HEK293 (cell line): ENCODE measurements at regions not wholly inside any gene's neighbourhood (a gene's known extent, or its start where the extent isn't known, plus 50 kb on each side); places are given as distances from the start of the nearest gene placed in this dataset.

Experiments used
- OSR2 ChIP-seq: fragments of 450-650 bp; formaldehyde crosslinking; IDR thresholded peaks from 2 replicates; pipeline ENCODE4 v1.5.1; 2016; ENCODE audit warnings: missing biosample characterization, missing genetic modification characterization
- ZFP3 ChIP-seq: fragments of 450-650 bp; formaldehyde crosslinking; IDR thresholded peaks from 2 replicates; pipeline ENCODE4 v1.5.1; 2016; ENCODE audit warnings: low read depth, missing biosample characterization, missing genetic modification characterization
- ZNF221 ChIP-seq: fragments of 450-650 bp; formaldehyde crosslinking; IDR thresholded peaks from 2 replicates; pipeline ENCODE4 v1.5.1; 2017; ENCODE audit warnings: missing biosample characterization, missing genetic modification characterization, borderline replicate concordance
- ZNF585B ChIP-seq: fragments of 450-650 bp; formaldehyde crosslinking; IDR thresholded peaks from 2 replicates; pipeline ENCODE4 v1.5.1; 2016; ENCODE audit warnings: missing biosample characterization, missing genetic modification characterization
- ZNF768 ChIP-seq: fragments of 450-650 bp; formaldehyde crosslinking; IDR thresholded peaks from 2 replicates; pipeline ENCODE4 v1.5.1; 2018; ENCODE audit warnings: missing biosample characterization, mild to moderate bottlenecking, missing genetic modification characterization
- TF ChIP-seq, protein P1 (sequence below): fragments of 450-650 bp; formaldehyde crosslinking; IDR thresholded peaks from 2 replicates; pipeline ENCODE4 v1.5.1; 2016; ENCODE audit warnings: missing biosample characterization, missing genetic modification characterization
- TF ChIP-seq, protein P2 (sequence below): fragments of 450-650 bp; formaldehyde crosslinking; IDR thresholded peaks from 2 replicates; pipeline ENCODE4 v1.5.1; 2016; ENCODE audit warnings: missing biosample characterization, missing genetic modification characterization
- TF ChIP-seq, protein P3 (sequence below): fragments of 450-650 bp; formaldehyde crosslinking; IDR thresholded peaks from 2 replicates; pipeline ENCODE4 v1.5.1; 2016; ENCODE audit warnings: missing biosample characterization, missing genetic modification characterization
- TF ChIP-seq, protein P4 (sequence below): fragments of 450-650 bp; formaldehyde crosslinking; IDR thresholded peaks from 2 replicates; pipeline ENCODE4 v1.5.1; 2016; ENCODE audit warnings: missing biosample characterization, missing genetic modification characterization, low read depth
- TF ChIP-seq, protein P5 (sequence below): fragments of 450-650 bp; formaldehyde crosslinking; IDR thresholded peaks from 2 replicates; pipeline ENCODE4 v1.5.1; 2016; ENCODE audit warnings: missing biosample characterization, missing genetic modification characterization

DNA sequence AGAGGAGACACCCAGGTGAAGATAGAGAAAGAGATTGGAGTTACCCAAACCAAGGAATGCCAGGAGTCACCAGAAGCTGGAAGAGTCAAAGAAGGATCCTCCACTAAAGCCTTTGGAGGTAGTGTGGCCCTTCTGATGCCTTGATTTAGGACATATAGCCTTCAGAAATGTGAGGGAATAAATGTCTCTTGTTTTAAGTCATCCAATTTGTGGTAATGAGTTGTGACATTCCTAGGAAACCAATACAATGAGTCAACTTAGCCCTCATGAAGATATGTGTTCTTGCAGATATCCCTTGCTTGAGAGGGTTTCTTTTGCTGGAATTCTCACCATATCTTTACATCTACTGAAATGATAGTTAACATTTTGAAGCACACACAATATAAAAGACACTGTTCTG is 58.8 kb downstream of the CCER1 start:
- TF ChIP-seq OSR2 (tag by site-specific recombination) = no peak
- TF ChIP-seq, protein P1, sequence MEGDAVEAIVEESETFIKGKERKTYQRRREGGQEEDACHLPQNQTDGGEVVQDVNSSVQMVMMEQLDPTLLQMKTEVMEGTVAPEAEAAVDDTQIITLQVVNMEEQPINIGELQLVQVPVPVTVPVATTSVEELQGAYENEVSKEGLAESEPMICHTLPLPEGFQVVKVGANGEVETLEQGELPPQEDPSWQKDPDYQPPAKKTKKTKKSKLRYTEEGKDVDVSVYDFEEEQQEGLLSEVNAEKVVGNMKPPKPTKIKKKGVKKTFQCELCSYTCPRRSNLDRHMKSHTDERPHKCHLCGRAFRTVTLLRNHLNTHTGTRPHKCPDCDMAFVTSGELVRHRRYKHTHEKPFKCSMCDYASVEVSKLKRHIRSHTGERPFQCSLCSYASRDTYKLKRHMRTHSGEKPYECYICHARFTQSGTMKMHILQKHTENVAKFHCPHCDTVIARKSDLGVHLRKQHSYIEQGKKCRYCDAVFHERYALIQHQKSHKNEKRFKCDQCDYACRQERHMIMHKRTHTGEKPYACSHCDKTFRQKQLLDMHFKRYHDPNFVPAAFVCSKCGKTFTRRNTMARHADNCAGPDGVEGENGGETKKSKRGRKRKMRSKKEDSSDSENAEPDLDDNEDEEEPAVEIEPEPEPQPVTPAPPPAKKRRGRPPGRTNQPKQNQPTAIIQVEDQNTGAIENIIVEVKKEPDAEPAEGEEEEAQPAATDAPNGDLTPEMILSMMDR (tag by site-specific recombination) = no peak
- TF ChIP-seq, protein P2, sequence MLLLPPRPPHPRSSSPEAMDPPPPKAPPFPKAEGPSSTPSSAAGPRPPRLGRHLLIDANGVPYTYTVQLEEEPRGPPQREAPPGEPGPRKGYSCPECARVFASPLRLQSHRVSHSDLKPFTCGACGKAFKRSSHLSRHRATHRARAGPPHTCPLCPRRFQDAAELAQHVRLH (tag by site-specific recombination) = no peak
- TF ChIP-seq, protein P3, sequence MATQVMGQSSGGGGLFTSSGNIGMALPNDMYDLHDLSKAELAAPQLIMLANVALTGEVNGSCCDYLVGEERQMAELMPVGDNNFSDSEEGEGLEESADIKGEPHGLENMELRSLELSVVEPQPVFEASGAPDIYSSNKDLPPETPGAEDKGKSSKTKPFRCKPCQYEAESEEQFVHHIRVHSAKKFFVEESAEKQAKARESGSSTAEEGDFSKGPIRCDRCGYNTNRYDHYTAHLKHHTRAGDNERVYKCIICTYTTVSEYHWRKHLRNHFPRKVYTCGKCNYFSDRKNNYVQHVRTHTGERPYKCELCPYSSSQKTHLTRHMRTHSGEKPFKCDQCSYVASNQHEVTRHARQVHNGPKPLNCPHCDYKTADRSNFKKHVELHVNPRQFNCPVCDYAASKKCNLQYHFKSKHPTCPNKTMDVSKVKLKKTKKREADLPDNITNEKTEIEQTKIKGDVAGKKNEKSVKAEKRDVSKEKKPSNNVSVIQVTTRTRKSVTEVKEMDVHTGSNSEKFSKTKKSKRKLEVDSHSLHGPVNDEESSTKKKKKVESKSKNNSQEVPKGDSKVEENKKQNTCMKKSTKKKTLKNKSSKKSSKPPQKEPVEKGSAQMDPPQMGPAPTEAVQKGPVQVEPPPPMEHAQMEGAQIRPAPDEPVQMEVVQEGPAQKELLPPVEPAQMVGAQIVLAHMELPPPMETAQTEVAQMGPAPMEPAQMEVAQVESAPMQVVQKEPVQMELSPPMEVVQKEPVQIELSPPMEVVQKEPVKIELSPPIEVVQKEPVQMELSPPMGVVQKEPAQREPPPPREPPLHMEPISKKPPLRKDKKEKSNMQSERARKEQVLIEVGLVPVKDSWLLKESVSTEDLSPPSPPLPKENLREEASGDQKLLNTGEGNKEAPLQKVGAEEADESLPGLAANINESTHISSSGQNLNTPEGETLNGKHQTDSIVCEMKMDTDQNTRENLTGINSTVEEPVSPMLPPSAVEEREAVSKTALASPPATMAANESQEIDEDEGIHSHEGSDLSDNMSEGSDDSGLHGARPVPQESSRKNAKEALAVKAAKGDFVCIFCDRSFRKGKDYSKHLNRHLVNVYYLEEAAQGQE = no peak
- TF ChIP-seq, protein P4, sequence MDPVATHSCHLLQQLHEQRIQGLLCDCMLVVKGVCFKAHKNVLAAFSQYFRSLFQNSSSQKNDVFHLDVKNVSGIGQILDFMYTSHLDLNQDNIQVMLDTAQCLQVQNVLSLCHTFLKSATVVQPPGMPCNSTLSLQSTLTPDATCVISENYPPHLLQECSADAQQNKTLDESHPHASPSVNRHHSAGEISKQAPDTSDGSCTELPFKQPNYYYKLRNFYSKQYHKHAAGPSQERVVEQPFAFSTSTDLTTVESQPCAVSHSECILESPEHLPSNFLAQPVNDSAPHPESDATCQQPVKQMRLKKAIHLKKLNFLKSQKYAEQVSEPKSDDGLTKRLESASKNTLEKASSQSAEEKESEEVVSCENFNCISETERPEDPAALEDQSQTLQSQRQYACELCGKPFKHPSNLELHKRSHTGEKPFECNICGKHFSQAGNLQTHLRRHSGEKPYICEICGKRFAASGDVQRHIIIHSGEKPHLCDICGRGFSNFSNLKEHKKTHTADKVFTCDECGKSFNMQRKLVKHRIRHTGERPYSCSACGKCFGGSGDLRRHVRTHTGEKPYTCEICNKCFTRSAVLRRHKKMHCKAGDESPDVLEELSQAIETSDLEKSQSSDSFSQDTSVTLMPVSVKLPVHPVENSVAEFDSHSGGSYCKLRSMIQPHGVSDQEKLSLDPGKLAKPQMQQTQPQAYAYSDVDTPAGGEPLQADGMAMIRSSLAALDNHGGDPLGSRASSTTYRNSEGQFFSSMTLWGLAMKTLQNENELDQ (tag by site-specific recombination) = no peak
- TF ChIP-seq ZFP3 = no peak
- TF ChIP-seq, protein P5, sequence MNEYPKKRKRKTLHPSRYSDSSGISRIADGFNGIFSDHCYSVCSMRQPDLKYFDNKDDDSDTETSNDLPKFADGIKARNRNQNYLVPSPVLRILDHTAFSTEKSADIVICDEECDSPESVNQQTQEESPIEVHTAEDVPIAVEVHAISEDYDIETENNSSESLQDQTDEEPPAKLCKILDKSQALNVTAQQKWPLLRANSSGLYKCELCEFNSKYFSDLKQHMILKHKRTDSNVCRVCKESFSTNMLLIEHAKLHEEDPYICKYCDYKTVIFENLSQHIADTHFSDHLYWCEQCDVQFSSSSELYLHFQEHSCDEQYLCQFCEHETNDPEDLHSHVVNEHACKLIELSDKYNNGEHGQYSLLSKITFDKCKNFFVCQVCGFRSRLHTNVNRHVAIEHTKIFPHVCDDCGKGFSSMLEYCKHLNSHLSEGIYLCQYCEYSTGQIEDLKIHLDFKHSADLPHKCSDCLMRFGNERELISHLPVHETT = no peak
- TF ChIP-seq ZNF221 (tag by site-specific recombination) = no peak
- no peak for TF ChIP-seq ZNF585B (tag by site-specific recombination)
- TF ChIP-seq ZNF768 (tag by site-specific recombination) = no peak
